ENCODE measurements at regions not wholly inside any gene's neighbourhood (a gene's known extent, or its start where the extent isn't known, plus 50 kb on each side); places are given as distances from the start of the nearest gene placed in this dataset.
"Not testable (repeated sequence)": the region's sequence is repeated elsewhere in the genome, so short reads cannot be mapped to it uniquely, and the experiment has no call there.

- no peak overlapping the region for H3K4me3 Mint-ChIP-seq
- no peak overlapping the region for H3K27ac Mint-ChIP-seq
Measured at GRCh38 chr5:105131045-105131444, 1568.5 kb upstream of the NUDT12 start.

GRCh38 chr5:105101577-105101976, 1539.0 kb upstream of the NUDT12 start:
- intact Hi-C loops (cut with micrococcal nuclease), result no loop called here
- Mint-ChIP-seq H3K9me3 (peaks cover 6% of the 10 kb centered on the region), H3K27ac (no peak overlapping the region), H3K4me3 (no peak overlapping the region), H3K4me1 (no peaks in the 10 kb centered on the region), H3K36me3 (ENCODE audit: low read depth) (no peaks in the 10 kb centered on the region), H3K27me3 (no peaks in the 10 kb centered on the region)
- no peak for DNase-seq

More at GRCh38 chr5:105131045-105131444, 1568.5 kb upstream of the NUDT12 start:
- Mint-ChIP-seq H3K4me1 (no peaks in the 10 kb centered on the region), H3K36me3 (ENCODE audit: low read depth) (no peaks in the 10 kb centered on the region), H3K9me3 (no peaks in the 10 kb centered on the region), H3K27me3 (no peaks in the 10 kb centered on the region)
- intact Hi-C loops (cut with micrococcal nuclease), result no loop called here
- DNase-seq, result no peak

GRCh38 chr5:105088961-105089360, 1526.4 kb upstream of the NUDT12 start:
- Mint-ChIP-seq H3K4me3 (no peak overlapping the region), H3K36me3 (ENCODE audit: low read depth) (no peaks in the 10 kb centered on the region), H3K27ac (no peak overlapping the region), H3K27me3 (no peaks in the 10 kb centered on the region), H3K4me1 (no peaks in the 10 kb centered on the region), H3K9me3 (peaks cover 3% of the 10 kb centered on the region)
- intact Hi-C loops (cut with micrococcal nuclease), result no loop called here
- DNase-seq, result no peak

- no peak for DNase-seq
- Mint-ChIP-seq H3K27me3 (no peaks in the 10 kb centered on the region), H3K36me3 (ENCODE audit: low read depth) (no peaks in the 10 kb centered on the region), H3K9me3 (peaks cover 3% of the 10 kb centered on the region), H3K27ac (no peak overlapping the region), H3K4me1 (no peaks in the 10 kb centered on the region), H3K4me3 (no peak overlapping the region)
- intact Hi-C loops (cut with micrococcal nuclease), result no loop called here
Measured at GRCh38 chr5:105088102-105088501, 1525.5 kb upstream of the NUDT12 start.

GRCh38 chr5:105057893-105058292, 1495.3 kb upstream of the NUDT12 start:
- Mint-ChIP-seq H3K27ac (no peak overlapping the region), H3K27me3 (no peaks in the 10 kb centered on the region), H3K36me3 (ENCODE audit: low read depth) (no peaks in the 10 kb centered on the region), H3K4me3 (no peak overlapping the region), H3K4me1 (no peaks in the 10 kb centered on the region), H3K9me3 (no peaks in the 10 kb centered on the region)
- no peak for DNase-seq
- intact Hi-C loops (cut with micrococcal nuclease), result no loop called here

- H3K36me3 Mint-ChIP-seq (ENCODE audit: low read depth), result no peaks in the 10 kb centered on the region
- intact Hi-C loops (cut with micrococcal nuclease), result no loop called here
- H3K9me3 Mint-ChIP-seq, result peaks cover 6% of the 10 kb centered on the region
- H3K27ac Mint-ChIP-seq, result no peak overlapping the region
- H3K4me1 Mint-ChIP-seq, result no peaks in the 10 kb centered on the region
- H3K27me3 Mint-ChIP-seq, result no peaks in the 10 kb centered on the region
- no peak for DNase-seq
- no peak overlapping the region for H3K4me3 Mint-ChIP-seq
Measured at GRCh38 chr5:105057001-105057436, 1494.4 kb upstream of the NUDT12 start.

- Mint-ChIP-seq H3K4me3 (no peak overlapping the region), H3K4me1 (no peaks in the 10 kb centered on the region), H3K27me3 (no peaks in the 10 kb centered on the region), H3K27ac (no peak overlapping the region), H3K9me3 (peaks cover 6% of the 10 kb centered on the region), H3K36me3 (ENCODE audit: low read depth) (no peaks in the 10 kb centered on the region)
- DNase-seq, result no peak
- intact Hi-C loops (cut with micrococcal nuclease), result no loop called here
Measured at GRCh38 chr5:105054406-105054805, 1491.8 kb upstream of the NUDT12 start.

GRCh38 chr5:105042623-105043022, 1480.0 kb upstream of the NUDT12 start:
- no peaks in the 10 kb centered on the region for H3K9me3 Mint-ChIP-seq
- no peaks in the 10 kb centered on the region for H3K36me3 Mint-ChIP-seq (ENCODE audit: low read depth)
- no peak overlapping the region for H3K27ac Mint-ChIP-seq
- H3K4me3 Mint-ChIP-seq, result no peak overlapping the region
- no peaks in the 10 kb centered on the region for H3K27me3 Mint-ChIP-seq
- DNase-seq, result no peak
- intact Hi-C loops (cut with micrococcal nuclease), result no loop called here
- no peaks in the 10 kb centered on the region for H3K4me1 Mint-ChIP-seq

GRCh38 chr5:105036814-105037213, 1474.2 kb upstream of the NUDT12 start:
- H3K9me3 Mint-ChIP-seq; H3K27me3 Mint-ChIP-seq; H3K4me3 Mint-ChIP-seq; intact Hi-C loops (cut with micrococcal nuclease); DNase-seq; H3K27ac Mint-ChIP-seq; H3K36me3 Mint-ChIP-seq (ENCODE audit: low read depth); H3K4me1 Mint-ChIP-seq: not testable (repeated sequence)

GRCh38 chr5:105034401-105034763, 1471.8 kb upstream of the NUDT12 start:
- no peaks in the 10 kb centered on the region for H3K36me3 Mint-ChIP-seq (ENCODE audit: low read depth)
- no peak for DNase-seq
- no peaks in the 10 kb centered on the region for H3K27me3 Mint-ChIP-seq
- peaks cover 6% of the 10 kb centered on the region for H3K9me3 Mint-ChIP-seq
- intact Hi-C loops (cut with micrococcal nuclease), result no loop called here
- H3K4me1 Mint-ChIP-seq, result no peaks in the 10 kb centered on the region
- no peak overlapping the region for H3K4me3 Mint-ChIP-seq
- H3K27ac Mint-ChIP-seq, result no peak overlapping the region

GRCh38 chr5:105033637-105034400, 1471.2 kb upstream of the NUDT12 start:
- no peaks in the 10 kb centered on the region for H3K27me3 Mint-ChIP-seq
- H3K27ac Mint-ChIP-seq, result no peak overlapping the region
- no peaks in the 10 kb centered on the region for H3K4me1 Mint-ChIP-seq
- intact Hi-C loops (cut with micrococcal nuclease), result no loop called here
- H3K36me3 Mint-ChIP-seq (ENCODE audit: low read depth), result no peaks in the 10 kb centered on the region
- H3K9me3 Mint-ChIP-seq, result peaks cover 6% of the 10 kb centered on the region
- no peak for DNase-seq
- no peak overlapping the region for H3K4me3 Mint-ChIP-seq

- intact Hi-C loops (cut with micrococcal nuclease), result no loop called here
- Mint-ChIP-seq H3K27me3 (no peaks in the 10 kb centered on the region), H3K36me3 (ENCODE audit: low read depth) (no peaks in the 10 kb centered on the region), H3K9me3 (peaks cover 6% of the 10 kb centered on the region), H3K4me1 (no peaks in the 10 kb centered on the region), H3K4me3 (no peak overlapping the region), H3K27ac (no peak overlapping the region)
- no peak for DNase-seq
Measured at GRCh38 chr5:105032917-105033316, 1470.3 kb upstream of the NUDT12 start.

- Mint-ChIP-seq H3K27me3 (no peaks in the 10 kb centered on the region), H3K36me3 (ENCODE audit: low read depth) (no peaks in the 10 kb centered on the region), H3K4me1 (no peaks in the 10 kb centered on the region), H3K27ac (no peak overlapping the region), H3K9me3 (no peaks in the 10 kb centered on the region), H3K4me3 (no peak overlapping the region)
- intact Hi-C loops (cut with micrococcal nuclease), result no loop called here
- no peak for DNase-seq
Measured at GRCh38 chr5:105030153-105030552, 1467.6 kb upstream of the NUDT12 start.

GRCh38 chr5:105015098-105015497, 1452.5 kb upstream of the NUDT12 start:
- H3K9me3 Mint-ChIP-seq, result peaks cover 5% of the 10 kb centered on the region
- intact Hi-C loops (cut with micrococcal nuclease), result no loop called here
- no peaks in the 10 kb centered on the region for H3K36me3 Mint-ChIP-seq (ENCODE audit: low read depth)
- no peak overlapping the region for H3K27ac Mint-ChIP-seq
- DNase-seq, result no peak
- no peaks in the 10 kb centered on the region for H3K4me1 Mint-ChIP-seq
- no peak overlapping the region for H3K4me3 Mint-ChIP-seq
- H3K27me3 Mint-ChIP-seq, result no peaks in the 10 kb centered on the region

- Mint-ChIP-seq H3K4me1 (no peaks in the 10 kb centered on the region), H3K9me3 (peaks cover 5% of the 10 kb centered on the region), H3K27ac (no peak overlapping the region), H3K36me3 (ENCODE audit: low read depth) (no peaks in the 10 kb centered on the region), H3K4me3 (no peak overlapping the region), H3K27me3 (no peaks in the 10 kb centered on the region)
- no peak for DNase-seq
- intact Hi-C loops (cut with micrococcal nuclease), result no loop called here
Measured at GRCh38 chr5:104998572-104998971, 1436.0 kb upstream of the NUDT12 start.

Data from activated CD4-positive, alpha-beta T cell treated with anti-CD3 and anti-CD28 coated beads, Interleukin-2, amount 10 ng/mL, durations not matched to agents 24 days and 14 days (primary cell).